ENCODE measurements at regions not wholly inside any gene's neighbourhood (a gene's known extent, or its start where the extent isn't known, plus 50 kb on each side); places are given as distances from the start of the nearest gene placed in this dataset.

DNA sequence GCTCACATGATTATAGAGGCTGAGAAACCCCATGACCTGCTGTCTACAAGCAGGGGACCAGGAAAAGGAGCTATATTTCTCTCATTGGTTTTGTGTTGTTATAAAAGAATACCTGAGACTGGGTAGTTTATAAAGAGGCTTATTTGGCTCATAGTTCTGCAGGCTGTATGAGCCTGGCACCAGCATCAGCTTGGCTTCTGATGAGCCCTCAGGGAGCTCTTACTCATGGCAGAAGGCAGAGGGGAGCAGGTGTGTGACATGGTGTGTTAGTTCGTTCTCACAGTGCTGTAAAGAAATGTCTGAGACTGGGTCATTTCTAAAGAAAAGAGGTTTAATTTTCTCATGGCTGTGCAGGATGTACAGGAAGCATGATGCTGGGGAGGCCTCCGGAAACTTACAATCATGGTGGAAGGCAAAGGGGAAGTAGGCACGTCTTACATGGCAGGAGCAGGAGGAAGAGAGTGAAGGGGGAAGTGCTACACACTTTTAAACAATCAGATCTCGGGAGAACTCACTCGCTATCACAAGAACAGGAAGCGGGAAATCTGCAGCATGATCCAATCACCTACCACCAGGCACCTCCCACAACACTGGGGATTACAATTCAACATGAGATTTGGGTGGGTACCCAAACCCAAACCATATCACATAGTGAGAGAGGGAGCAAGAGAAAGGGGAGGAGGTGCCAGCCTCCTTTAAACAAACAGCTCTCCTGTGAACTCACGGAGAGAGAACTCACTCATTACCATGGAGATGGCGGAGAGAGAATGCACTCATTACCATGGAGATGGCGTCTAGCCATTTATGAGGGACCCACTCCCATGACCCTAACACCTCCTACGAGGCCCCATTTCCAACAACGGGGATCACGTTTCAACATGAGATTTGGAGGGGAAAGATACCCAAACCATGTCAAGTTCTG is 133.4 kb downstream of the JCAD start:
- DNase-seq (ENCODE audit: low read depth, low spot score): no peak

DNA sequence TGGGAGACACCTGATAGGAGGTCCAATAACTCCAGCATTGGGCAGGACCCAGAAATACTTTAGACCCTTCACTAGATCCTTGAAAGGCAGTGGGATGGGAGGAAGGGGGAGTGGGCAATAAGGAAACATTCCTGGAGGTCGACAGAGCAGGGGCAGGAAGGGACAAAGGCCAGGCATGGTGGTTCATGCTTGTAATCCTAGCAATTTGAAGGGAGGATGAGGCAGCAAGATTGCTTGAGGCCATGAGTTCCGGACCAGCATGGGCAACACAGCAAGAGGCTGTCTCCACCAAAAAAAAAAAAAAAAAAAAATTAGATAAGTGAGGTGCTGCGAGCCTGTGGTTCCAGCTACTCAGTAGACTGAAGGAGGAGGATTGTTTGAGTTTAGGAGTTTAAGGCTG is 134.9 kb downstream of the JCAD start:
- DNase-seq (ENCODE audit: low read depth, low spot score): no peak

DNA sequence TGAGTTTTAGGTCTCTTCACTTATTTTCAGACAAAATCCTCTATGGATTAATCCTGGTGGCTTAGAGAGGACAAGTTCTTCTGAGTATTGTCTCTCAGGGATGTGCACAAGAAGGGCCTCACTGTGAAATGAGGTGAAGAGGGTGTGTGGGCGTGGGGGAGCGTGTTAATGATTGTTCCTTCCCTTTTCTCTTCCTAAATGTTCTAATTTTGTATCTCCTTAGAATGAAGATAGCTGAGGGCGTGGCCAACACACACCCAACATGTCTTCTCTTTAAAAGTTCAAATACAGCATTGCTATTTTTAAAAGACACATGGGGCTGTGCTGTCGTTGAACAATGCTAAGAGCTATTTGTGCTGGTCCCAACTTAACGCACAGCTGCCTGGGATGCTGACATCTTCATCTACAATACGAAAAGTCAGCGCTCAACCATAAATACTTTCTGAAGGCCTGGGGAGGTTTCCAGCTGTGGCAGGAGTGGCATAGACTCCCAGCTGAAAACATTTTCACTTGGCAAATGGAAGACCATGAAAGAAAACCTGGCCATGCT is 135.9 kb downstream of the JCAD start:
- no peak for DNase-seq (ENCODE audit: low read depth, low spot score)

DNA sequence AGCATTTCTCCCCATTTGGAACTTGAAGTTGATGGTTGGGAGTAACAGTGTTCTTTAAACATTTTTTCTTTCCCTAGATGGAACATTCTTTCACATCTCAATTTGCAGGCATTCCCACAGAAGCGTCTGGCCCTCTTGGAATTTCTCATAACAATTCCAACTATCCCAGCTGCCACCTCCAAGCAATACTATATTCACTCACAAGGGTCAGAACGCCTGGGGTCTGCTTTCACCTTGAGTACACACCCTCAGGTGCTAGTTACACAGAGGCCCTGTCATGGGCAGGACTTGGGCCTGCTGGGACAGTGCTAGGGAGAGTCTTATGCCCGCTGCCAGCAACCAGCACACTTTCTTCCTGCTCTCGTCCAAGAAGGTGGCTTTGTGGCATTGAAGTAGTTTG is 136.5 kb downstream of the JCAD start:
- DNase-seq (ENCODE audit: low read depth, low spot score): no peak

GRCh38 chr10:29922226-29922625 is 137.2 kb downstream of the JCAD start:
- DNase-seq (ENCODE audit: low read depth, low spot score): no peak

- DNase-seq (ENCODE audit: low read depth, low spot score): no peak
These were observed 138.3 kb downstream of the JCAD start for GRCh38 chr10:29921071-29921446.

DNA sequence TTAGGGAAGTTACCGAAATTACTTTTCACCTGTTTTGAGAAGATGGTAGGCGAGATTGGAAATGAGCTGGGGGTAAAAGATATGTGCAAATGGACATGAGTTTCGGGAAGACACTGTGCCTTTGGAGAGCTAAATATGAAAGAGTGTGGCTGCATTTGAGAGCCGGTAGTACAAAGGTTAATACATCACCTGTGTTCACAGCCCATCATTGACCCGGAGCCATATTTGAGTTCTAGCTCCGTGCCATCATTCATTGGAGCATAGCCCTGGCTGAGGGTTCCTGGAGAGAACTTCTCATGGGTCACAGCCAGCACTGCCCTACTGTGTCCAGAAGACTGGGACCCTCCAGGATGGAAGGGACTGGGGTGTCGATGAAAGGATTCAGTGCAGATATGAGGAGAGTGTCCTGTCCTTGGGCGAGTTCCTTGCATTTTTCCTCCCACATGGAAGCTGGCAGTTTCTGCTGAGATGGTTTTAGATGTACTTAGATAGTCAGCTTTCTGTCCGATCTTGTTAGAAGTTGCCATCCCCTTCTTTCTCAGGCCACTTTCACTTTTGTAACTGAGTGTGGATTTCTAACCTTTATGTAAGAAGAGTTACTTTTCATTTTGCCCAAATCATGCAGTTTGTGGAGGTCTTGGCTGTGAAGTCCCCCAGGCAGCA is 138.8 kb downstream of the JCAD start:
- no peak for DNase-seq (ENCODE audit: low read depth, low spot score)

- DNase-seq (ENCODE audit: low read depth, low spot score): no peak
These were observed 140.6 kb downstream of the JCAD start for GRCh38 chr10:29918623-29919400.

DNA sequence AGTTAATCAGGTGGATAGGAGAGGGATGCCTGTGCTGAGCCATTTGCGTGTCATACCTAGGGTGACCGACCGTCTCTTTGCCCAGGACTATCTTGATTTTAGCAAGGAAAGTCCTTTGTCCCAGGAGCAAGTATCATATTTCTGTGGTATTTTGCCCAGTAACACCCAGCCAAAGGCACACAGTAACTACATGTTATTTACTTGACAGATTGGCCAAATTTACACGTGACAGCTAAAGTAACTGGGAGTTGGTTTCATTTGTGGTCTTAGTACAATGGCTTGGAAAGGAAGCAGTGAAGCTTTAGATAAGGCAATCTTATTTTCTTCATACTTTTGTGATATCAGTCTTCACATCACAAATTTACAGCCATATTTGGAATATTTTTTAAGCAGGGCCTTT is 142.1 kb downstream of the JCAD start:
- DNase-seq (ENCODE audit: low read depth, low spot score): no peak

DNA sequence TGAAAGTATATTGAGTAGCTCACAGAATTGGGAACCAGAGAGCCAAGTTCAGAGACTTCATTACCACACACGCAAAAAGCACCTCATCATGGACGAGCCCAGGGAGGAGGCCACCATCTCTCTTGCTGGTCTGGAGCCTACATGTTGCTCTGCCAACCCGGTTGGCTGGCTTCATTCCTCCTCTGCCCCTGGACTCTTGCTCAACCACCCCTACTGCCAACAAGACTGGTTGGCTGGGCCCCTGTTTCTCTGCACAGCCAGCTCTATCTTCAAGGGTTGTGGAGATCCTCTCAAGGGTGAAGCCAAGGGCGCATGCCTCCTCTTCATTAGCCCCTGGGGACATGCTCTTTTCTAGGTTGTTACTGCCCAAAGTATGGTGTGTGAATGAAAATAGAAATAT is 142.7 kb downstream of the JCAD start:
- DNase-seq (ENCODE audit: low read depth, low spot score): no peak

DNA sequence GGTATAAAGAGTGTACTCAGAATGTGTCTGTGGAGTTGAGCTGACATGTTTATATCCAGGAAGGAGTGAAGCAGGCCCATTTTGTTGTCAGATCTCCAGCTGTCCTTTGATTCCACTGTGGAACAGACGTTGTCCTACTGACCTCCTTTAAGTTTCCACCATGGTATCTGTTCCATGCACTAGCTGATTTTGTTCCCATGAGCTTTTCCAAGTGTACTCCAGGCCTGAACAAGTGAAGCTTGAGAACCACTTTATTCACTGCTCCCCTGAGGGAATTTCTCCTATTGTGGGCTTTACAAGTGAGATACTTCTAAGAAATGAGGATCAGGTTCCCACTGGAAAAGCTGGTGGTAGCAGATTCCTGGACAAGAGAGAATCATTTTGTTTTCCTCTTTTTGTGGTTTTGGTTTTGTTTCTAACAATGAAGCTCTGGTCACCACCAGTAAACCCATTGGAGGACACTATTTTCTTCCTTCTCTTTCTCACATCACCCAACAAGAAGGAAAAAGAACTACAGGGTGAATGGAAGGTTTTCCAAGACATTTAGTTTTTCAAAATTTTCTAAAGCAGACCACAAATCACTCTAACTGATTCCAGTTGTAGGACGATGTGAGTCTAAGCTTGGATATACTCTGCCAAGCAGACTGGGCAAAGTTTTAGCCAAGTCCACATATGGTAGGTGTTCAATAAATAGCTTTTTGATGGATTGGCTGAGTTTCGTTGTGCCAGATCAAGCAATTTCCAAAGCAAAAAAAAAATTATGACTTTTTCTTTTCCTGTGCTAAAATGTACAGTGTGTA is 144.2 kb downstream of the JCAD start:
- DNase-seq (ENCODE audit: low read depth, low spot score): peak; percentile 21

- no peak for DNase-seq (ENCODE audit: low read depth, low spot score)
These were observed 150.4 kb downstream of the JCAD start for GRCh38 chr10:29908962-29909361.

GRCh38 chr10:29900865-29901264 is 158.5 kb downstream of the JCAD start:
- DNase-seq (ENCODE audit: low read depth, low spot score): no peak

- DNase-seq (ENCODE audit: low read depth, low spot score): no peak
These were observed 161.2 kb downstream of the JCAD start for GRCh38 chr10:29897999-29898716.

DNA sequence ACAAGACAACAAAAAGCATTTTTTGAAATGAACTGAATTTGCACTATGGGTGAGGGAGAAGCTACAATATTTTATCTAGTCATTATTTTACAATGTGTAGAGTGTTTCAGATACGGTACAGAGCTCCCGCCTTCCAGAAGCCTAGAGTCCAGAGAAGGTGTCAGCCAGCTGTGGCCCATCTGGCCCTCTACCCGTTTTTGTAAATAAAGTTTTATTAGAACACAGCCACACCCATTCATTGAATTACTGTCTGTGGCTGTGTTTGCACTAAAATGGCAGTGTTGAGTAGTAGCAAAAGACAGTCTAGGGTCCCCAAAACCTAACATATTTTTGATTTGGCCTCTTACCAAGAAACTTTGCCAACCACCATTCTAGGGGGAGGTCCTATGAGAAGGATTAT is 162.0 kb downstream of the JCAD start:
- no peak for DNase-seq (ENCODE audit: low read depth, low spot score)

DNA sequence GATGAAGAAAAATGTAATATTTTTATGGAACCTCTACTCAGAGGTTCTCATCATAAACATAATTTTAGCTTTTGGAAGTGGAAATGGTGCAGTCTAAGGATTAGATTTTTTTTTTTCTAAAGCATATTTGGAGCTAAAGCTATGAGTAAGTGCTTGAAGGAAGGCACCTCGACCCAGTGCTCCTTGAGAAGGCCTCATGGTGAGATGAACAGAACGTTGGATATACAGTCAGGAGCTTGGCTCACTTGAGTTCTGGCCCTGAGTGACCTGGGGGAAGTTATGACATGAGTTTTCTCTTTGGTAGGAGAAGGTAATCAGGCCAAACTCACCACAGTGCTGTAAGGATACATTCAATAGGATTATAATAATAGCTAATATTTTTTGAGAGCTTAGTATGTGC is 163.3 kb downstream of the JCAD start:
- peak; percentile 82 for DNase-seq (ENCODE audit: low read depth, low spot score)

GRCh38 chr10:29895456-29895855 is 163.9 kb downstream of the JCAD start:
- DNase-seq (ENCODE audit: low read depth, low spot score): peak; percentile 98

DNA sequence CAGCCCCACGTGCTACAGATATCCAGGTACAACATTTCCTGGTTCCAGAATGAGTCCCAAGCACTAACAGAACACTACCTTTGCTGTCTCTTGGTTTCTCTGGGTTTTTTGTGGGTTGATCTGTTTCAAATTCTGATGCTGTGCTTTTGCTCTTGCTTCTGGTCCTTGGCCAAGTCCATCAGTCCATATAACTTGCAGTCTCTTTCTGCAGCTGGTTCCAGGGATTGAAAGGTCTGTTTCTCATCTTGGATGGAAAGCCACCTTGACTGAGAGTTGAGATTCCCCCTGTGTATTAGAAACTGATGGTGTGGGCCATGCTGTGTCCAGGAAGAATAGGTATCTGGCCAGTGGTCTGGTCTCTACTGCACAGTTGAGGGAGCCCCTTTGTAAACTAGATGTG is 171.1 kb downstream of the JCAD start:
- DNase-seq (ENCODE audit: low read depth, low spot score): no peak

GRCh38 chr10:29886299-29886698 is 173.1 kb downstream of the JCAD start:
- no peak for DNase-seq (ENCODE audit: low read depth, low spot score)

GRCh38 chr10:29883231-29883630 is 176.2 kb downstream of the JCAD start:
- no peak for DNase-seq (ENCODE audit: low read depth, low spot score)

- no peak for DNase-seq (ENCODE audit: low read depth, low spot score)
These were observed 176.6 kb downstream of the JCAD start for GRCh38 chr10:29882766-29883165.

Data from smooth muscle cell of the brain vasculature (primary cell).